ENCODE measurements at regions not wholly inside any gene's neighbourhood (a gene's known extent, or its start where the extent isn't known, plus 50 kb on each side); places are given as distances from the start of the nearest gene placed in this dataset.

DNA sequence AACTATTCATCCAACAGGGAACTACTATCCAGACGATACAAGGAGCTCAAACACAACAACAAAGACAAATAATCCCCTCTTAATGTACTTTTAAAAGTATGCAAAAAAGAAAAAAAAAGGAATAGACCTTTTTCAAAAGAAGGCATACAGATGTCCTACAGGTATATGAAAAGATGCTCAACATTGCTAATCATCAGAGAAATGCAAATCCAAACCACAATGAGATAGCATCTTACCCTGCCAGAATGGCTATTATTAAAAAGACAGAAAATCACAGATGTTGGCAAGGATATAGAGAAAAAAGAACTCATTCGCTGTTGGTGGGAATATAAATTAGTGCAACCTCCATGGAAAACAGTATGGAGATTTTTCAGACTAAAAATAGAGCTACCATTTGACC is 67.1 kb upstream of the ENPP6 start:
- TF ChIP-seq, protein P1, sequence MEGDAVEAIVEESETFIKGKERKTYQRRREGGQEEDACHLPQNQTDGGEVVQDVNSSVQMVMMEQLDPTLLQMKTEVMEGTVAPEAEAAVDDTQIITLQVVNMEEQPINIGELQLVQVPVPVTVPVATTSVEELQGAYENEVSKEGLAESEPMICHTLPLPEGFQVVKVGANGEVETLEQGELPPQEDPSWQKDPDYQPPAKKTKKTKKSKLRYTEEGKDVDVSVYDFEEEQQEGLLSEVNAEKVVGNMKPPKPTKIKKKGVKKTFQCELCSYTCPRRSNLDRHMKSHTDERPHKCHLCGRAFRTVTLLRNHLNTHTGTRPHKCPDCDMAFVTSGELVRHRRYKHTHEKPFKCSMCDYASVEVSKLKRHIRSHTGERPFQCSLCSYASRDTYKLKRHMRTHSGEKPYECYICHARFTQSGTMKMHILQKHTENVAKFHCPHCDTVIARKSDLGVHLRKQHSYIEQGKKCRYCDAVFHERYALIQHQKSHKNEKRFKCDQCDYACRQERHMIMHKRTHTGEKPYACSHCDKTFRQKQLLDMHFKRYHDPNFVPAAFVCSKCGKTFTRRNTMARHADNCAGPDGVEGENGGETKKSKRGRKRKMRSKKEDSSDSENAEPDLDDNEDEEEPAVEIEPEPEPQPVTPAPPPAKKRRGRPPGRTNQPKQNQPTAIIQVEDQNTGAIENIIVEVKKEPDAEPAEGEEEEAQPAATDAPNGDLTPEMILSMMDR (IDR thresholded peaks at IDR 0.05; ENCODE audit: low read length), result no peak
- no peak for TF ChIP-seq EZH2 (IDR thresholded peaks at IDR 0.05; ENCODE audit: borderline replicate concordance, low read length)
